Neural cell (in vitro differentiated cells): ENCODE measurements at regions not wholly inside any gene's neighbourhood (a gene's known extent, or its start where the extent isn't known, plus 50 kb on each side); places are given as distances from the start of the nearest gene placed in this dataset.

Source experiments
- CTCF ChIP-seq: fragments of 450-650 bp; IDR thresholded peaks from 2 replicates; pipeline ENCODE4 v1.5.1; 2014; ENCODE audit warnings: antibody characterized with exemption, mild to moderate bottlenecking, moderate library complexity; ENCODE audit not compliant: poor library complexity, severe bottlenecking
- EP300 ChIP-seq: fragments of 450-650 bp; conservative IDR thresholded peaks from 2 replicates; pipeline ENCODE4 v1.6.1; 2014; ENCODE audit warnings: antibody characterized with exemption, mild to moderate bottlenecking, moderate library complexity; ENCODE audit not compliant: poor library complexity, severe bottlenecking
- EZH2 ChIP-seq: fragments of 200-600, 300-800 bp; shearing (Covaris generic), sonication (generic); IDR thresholded peaks from 2 replicates; pipeline ENCODE4 v1.6.1; 2014; ENCODE audit warnings: antibody characterized with exemption, low read length, borderline replicate concordance, mild to moderate bottlenecking; ENCODE audit not compliant: insufficient read depth, poor library complexity, severe bottlenecking
- MXI1 ChIP-seq: fragments of 450-650 bp; conservative IDR thresholded peaks from 2 replicates; pipeline ENCODE4 v1.6.1; 2014; ENCODE audit warnings: antibody characterized with exemption, mild to moderate bottlenecking; ENCODE audit not compliant: poor library complexity, severe bottlenecking
- POLR2AphosphoS5 ChIP-seq: IDR thresholded peaks from 2 replicates; pipeline ENCODE4 v1.6.1; 2012
- RAD21 ChIP-seq: fragments of 450-650 bp; conservative IDR thresholded peaks from 2 replicates; pipeline ENCODE4 v1.6.1; 2014; ENCODE audit warnings: antibody characterized with exemption, mild to moderate bottlenecking, moderate library complexity
- REST ChIP-seq: IDR thresholded peaks from 2 replicates; pipeline ENCODE4 v1.6.1; 2012; ENCODE audit warnings: borderline replicate concordance
- SMC3 ChIP-seq: fragments of 450-650 bp; conservative IDR thresholded peaks from 2 replicates; pipeline ENCODE4 v1.6.1; 2014; ENCODE audit warnings: antibody characterized with exemption, mild to moderate bottlenecking, moderate library complexity; ENCODE audit not compliant: poor library complexity
- TAF1 ChIP-seq: IDR thresholded peaks from 2 replicates; pipeline ENCODE4 v1.6.1; 2012; ENCODE audit warnings: low read depth

GRCh38 chrY:7938982-7939718 is 1027.6 kb upstream of the AMELY start:
- TF ChIP-seq CTCF (no peak), REST (no peak), TAF1 (no peak), EZH2 (no peak), EP300 (no peak), RAD21 (no peak), POLR2AphosphoS5 (no peak), MXI1 (no peak), SMC3 (no peak)
